OCI-LY3 (cell line): ENCODE measurements at regions not wholly inside any gene's neighbourhood (a gene's known extent, or its start where the extent isn't known, plus 50 kb on each side); places are given as distances from the start of the nearest gene placed in this dataset.

ENCODE experiments used
- H2AFZ ChIP-seq: fragments of 200-600, 300-600 bp; shearing (Covaris generic); 2 replicates; pipeline ENCODE4 v1.6.0; 2014; ENCODE audit warnings: antibody characterized with exemption, low read depth, low read length
- H3K27ac ChIP-seq: fragments of 200-600, 300-600 bp; sonication (generic); 2 replicates; pipeline ENCODE4 v1.5.1; 2014; ENCODE audit warnings: mild to moderate bottlenecking, low read length, moderate library complexity, mixed read lengths
- H3K27me3 ChIP-seq: fragments of 200-600, 300-600 bp; sonication (generic); 2 replicates; pipeline ENCODE4 v1.6.1; 2014; ENCODE audit warnings: low read depth, low read length, mixed read lengths
- H3K36me3 ChIP-seq: fragments of 200-600, 300-600 bp; sonication (generic); replicated peaks from 2 replicates; pipeline ENCODE3; 2014; ENCODE audit warnings: low read depth, low read length, mixed read lengths
- H3K4me1 ChIP-seq: fragments of 300-600, 200-600 bp; sonication (generic); 2 replicates; pipeline ENCODE4 v1.6.1; 2014; ENCODE audit warnings: low read length, mixed read lengths
- H3K4me2 ChIP-seq: fragments of 200-600, 300-600 bp; sonication (generic); 2 replicates; pipeline ENCODE4 v1.6.1; 2014; ENCODE audit warnings: low read length, mixed read lengths
- H3K4me3 ChIP-seq: fragments of 300-600, 200-600 bp; sonication (generic); 2 replicates; pipeline ENCODE4 v1.5.1; 2014; ENCODE audit warnings: antibody characterized with exemption, mild to moderate bottlenecking, low read length, moderate library complexity
- H3K79me2 ChIP-seq: fragments of 300-600, 200-600 bp; shearing (Covaris generic); 2 replicates; pipeline ENCODE4 v1.6.1; 2014; ENCODE audit warnings: mild to moderate bottlenecking, low read length, mixed read lengths
- H3K9ac ChIP-seq: fragments of 300-600, 200-600 bp; shearing (Covaris generic); 2 replicates; pipeline ENCODE4 v1.6.0; 2014; ENCODE audit warnings: mild to moderate bottlenecking, low read length, moderate library complexity
- H3K9me3 ChIP-seq: fragments of 200-600, 300-600 bp; shearing (Covaris generic); 2 replicates; pipeline ENCODE4 v1.6.1; 2014; ENCODE audit warnings: low read length, mixed read lengths; ENCODE audit not compliant: insufficient read depth
- H4K20me1 ChIP-seq: fragments of 200-600, 300-600 bp; sonication (generic); 2 replicates; pipeline ENCODE4 v1.6.1; 2016; ENCODE audit warnings: low read length, mixed read lengths; ENCODE audit not compliant: insufficient read depth
- CTCF ChIP-seq: fragments of 200-600, 300-600 bp; sonication (generic); IDR thresholded peaks from 2 replicates; pipeline ENCODE4 v1.5.1; 2014; ENCODE audit warnings: antibody characterized with exemption, low read length, low read depth
- EZH2phosphoT487 ChIP-seq: fragments of 200-600 bp; shearing (Covaris generic); IDR thresholded peaks from 2 replicates; pipeline ENCODE4 v1.6.1; 2018; ENCODE audit warnings: antibody characterized with exemption, mixed run types, low read depth

- Histone ChIP-seq H3K79me2 (no peaks in the 10 kb centered on the region), H3K4me1 (no peaks in the 10 kb centered on the region), H3K9me3 (no peaks in the 10 kb centered on the region), H3K36me3 (no peaks in the 10 kb centered on the region), H3K9ac (no peak overlapping the region), H3K4me2 (no peak overlapping the region), H3K4me3 (no peak overlapping the region), H3K27ac (no peak overlapping the region), H4K20me1 (no peaks in the 10 kb centered on the region), H2AFZ (no peak overlapping the region), H3K27me3 (no peaks in the 10 kb centered on the region)
- TF ChIP-seq EZH2phosphoT487 (no peak), CTCF (no peak)
Measured at GRCh38 chr10:107918171-107918570, 753.7 kb upstream of the SORCS1 start.

GRCh38 chr10:107915215-107915610 is 750.7 kb upstream of the SORCS1 start:
- H3K9ac ChIP-seq: no peak overlapping the region

GRCh38 chr10:107914450-107915214 is 750.1 kb upstream of the SORCS1 start:
- Histone ChIP-seq H3K4me2 (no peak overlapping the region), H3K9ac (no peak overlapping the region), H3K4me1 (no peaks in the 10 kb centered on the region), H3K36me3 (no peaks in the 10 kb centered on the region), H2AFZ (no peak overlapping the region), H3K79me2 (no peaks in the 10 kb centered on the region), H3K9me3 (no peaks in the 10 kb centered on the region), H3K4me3 (no peak overlapping the region), H3K27me3 (no peaks in the 10 kb centered on the region), H3K27ac (no peak overlapping the region), H4K20me1 (no peaks in the 10 kb centered on the region)
- TF ChIP-seq EZH2phosphoT487 (no peak), CTCF (no peak)

More at GRCh38 chr10:107915215-107915610, 750.7 kb upstream of the SORCS1 start:
- Histone ChIP-seq H3K9me3 (no peaks in the 10 kb centered on the region), H3K4me3 (no peak overlapping the region), H3K79me2 (no peaks in the 10 kb centered on the region), H3K27ac (no peak overlapping the region), H3K36me3 (no peaks in the 10 kb centered on the region), H2AFZ (no peak overlapping the region), H4K20me1 (no peaks in the 10 kb centered on the region), H3K27me3 (no peaks in the 10 kb centered on the region), H3K4me1 (no peaks in the 10 kb centered on the region), H3K4me2 (no peak overlapping the region)
- TF ChIP-seq CTCF (no peak), EZH2phosphoT487 (no peak)

GRCh38 chr10:107913317-107914294 is 749.1 kb upstream of the SORCS1 start:
- H2AFZ ChIP-seq: no peak overlapping the region
- no peaks in the 10 kb centered on the region for H3K27me3 ChIP-seq
- H3K36me3 ChIP-seq: no peaks in the 10 kb centered on the region
- no peaks in the 10 kb centered on the region for H4K20me1 ChIP-seq
- no peaks in the 10 kb centered on the region for H3K9me3 ChIP-seq
- H3K27ac ChIP-seq: no peak overlapping the region
- no peaks in the 10 kb centered on the region for H3K4me1 ChIP-seq
- H3K4me2 ChIP-seq: no peak overlapping the region
- H3K79me2 ChIP-seq: no peaks in the 10 kb centered on the region
- H3K9ac ChIP-seq: no peak overlapping the region
- H3K4me3 ChIP-seq: no peak overlapping the region
- no peak for TF ChIP-seq EZH2phosphoT487
- no peak for TF ChIP-seq CTCF
